ENCODE measurements at regions not wholly inside any gene's neighbourhood (a gene's known extent, or its start where the extent isn't known, plus 50 kb on each side); places are given as distances from the start of the nearest gene placed in this dataset.

DNA sequence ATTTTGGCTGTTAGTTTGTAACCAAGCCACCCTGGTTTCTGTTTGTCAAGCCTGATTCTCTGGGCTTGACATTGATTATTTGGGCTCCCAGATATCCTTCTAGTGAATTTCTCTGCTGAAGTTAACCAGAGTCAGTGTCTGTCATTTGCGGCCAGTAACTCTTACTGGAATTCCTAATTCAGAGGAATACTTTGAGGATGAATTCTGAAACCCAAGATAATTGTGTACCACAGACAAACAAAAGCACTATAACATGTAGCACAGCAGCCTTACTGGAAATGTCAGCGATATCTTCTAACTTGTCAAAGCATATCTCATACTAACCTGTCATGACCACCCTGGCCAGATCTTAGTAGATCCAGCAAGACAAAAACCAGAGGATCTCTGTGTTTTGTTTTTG lies 84.4 kb upstream of the HIF1A start:
- no peak for ATAC-seq (ENCODE audit: low read depth)
- no peak overlapping the region for H2AK9ac ChIP-seq (replicated peaks; ENCODE audit: low read depth, low read length, poor library complexity)
- WGBS, 2 experiments (ENCODE audit: extremely low coverage in 2 of 2, insufficient read length in 1 of 2): no CpG with 5 or more reads among the region's 2 CpGs
- H3K23ac ChIP-seq (ENCODE audit: low read depth, low read length): peak overlapping the region; percentile 42; the same call in 1 of the 2 replicates
- no peaks in the 10 kb centered on the region for H3K9me3 ChIP-seq (ENCODE audit: control insufficient read depth, insufficient read depth, low read length)
- peak overlapping the region; percentile 96 for H2AK5ac ChIP-seq (ENCODE audit: low read depth, low read length)
- H2BK5ac ChIP-seq (ENCODE audit: low read depth, low read length, poor library complexity, severe bottlenecking): peak overlapping the region; percentile 97
- intact Hi-C loops (cut with micrococcal nuclease): loop anchor here (2.0 kb wide), 1 partner anchor 84 kb away; the partner anchor contains the start of gene HIF1A
- H4K8ac ChIP-seq (ENCODE audit: low read depth in 2 of 2, low read length in 2 of 2): peak overlapping the region; percentile 56 to 90
- TF ChIP-seq MXI1 (IDR thresholded peaks at IDR 0.05; ENCODE audit: borderline replicate concordance, low read depth, low read length): no peak
- H3K9ac ChIP-seq (ENCODE audit: low read depth, low read length): peak overlapping the region; percentile 73; the same call in 1 of the 2 replicates
- H2BK20ac ChIP-seq (ENCODE audit: low read depth, low read length): peak overlapping the region; percentile 95
- peak overlapping the region; percentile 75 for H3K4ac ChIP-seq (ENCODE audit: low read depth, low read length)
- H3K14ac ChIP-seq (replicated peaks; ENCODE audit: low read depth, low read length): peak overlapping the region; percentile 69
- H2BK15ac ChIP-seq (ENCODE audit: low read depth, low read length): peak overlapping the region; percentile 95
- no peak overlapping the region for H3K4me2 ChIP-seq (ENCODE audit: low read depth, low read length)
- peaks cover 31% of the 10 kb centered on the region for H3K4me1 ChIP-seq (ENCODE audit: control insufficient read depth, insufficient read depth, low read length)
- CTCF ChIA-PET: no interaction called here
- no peaks in the 10 kb centered on the region for H3K27me3 ChIP-seq (ENCODE audit: control insufficient read depth, insufficient read depth, low read length)
- 0 out of 2 replicates have a peak, but pooled peaks cover 3% of the 10 kb centered on the region for H4K20me1 ChIP-seq (ENCODE audit: insufficient read depth, low read length)
- DNase-seq: no peak
- H3K27ac ChIP-seq (ENCODE audit: insufficient read depth, low read length): peak overlapping the region; percentile 99
- H4K91ac ChIP-seq (ENCODE audit: insufficient read depth, low read depth, low read length): peak overlapping the region; percentile 83
- H4K5ac ChIP-seq (ENCODE audit: low read depth, low read length): peak overlapping the region; percentile 98
- no peaks in the 10 kb centered on the region for H3K36me3 ChIP-seq (ENCODE audit: control insufficient read depth, insufficient read depth, low read length)
- peaks cover 18% of the 10 kb centered on the region for H3K9me1 ChIP-seq (ENCODE audit: insufficient read depth, low read length)
- H2AFZ ChIP-seq (replicated peaks; ENCODE audit: low read length, poor library complexity): no peak overlapping the region
- H3K56ac ChIP-seq (ENCODE audit: extremely low read depth, insufficient read depth, low read length): peak overlapping the region; percentile 24; the same call in 1 of the 2 replicates
- H3K79me1 ChIP-seq (ENCODE audit: low read depth in 1 of 2, low read length in 2 of 2): no peaks in the 10 kb centered on the region; a peak in 1 of 4 replicates
- no TSS peak for BruUV-seq (replicated peaks)
- in situ Hi-C loops (cut with MboI; ENCODE audit: low sequenced_read_pairs): no loop called here
- H3K18ac ChIP-seq (ENCODE audit: low read depth, low read length): peak overlapping the region; percentile 91
- POLR2A ChIA-PET (ENCODE audit: unreplicated experiment): no interaction called here
- no peak overlapping the region for H3K4me3 ChIP-seq (ENCODE audit: insufficient read depth, low read depth, low read length)
- dilution Hi-C loops (cut with HindIII; ENCODE audit: low sequenced_read_pairs, unreplicated experiment): no loop called here
- peak overlapping the region; percentile 88 for H2BK120ac ChIP-seq (ENCODE audit: low read depth, low read length)
